Endothelial cell (in vitro differentiated cells): ENCODE measurements at regions not wholly inside any gene's neighbourhood (a gene's known extent, or its start where the extent isn't known, plus 50 kb on each side); places are given as distances from the start of the nearest gene placed in this dataset.

ENCODE experiments used
- DNase-seq: peaks from one replicate; pipeline ENCODE4 v3.0.0; 2021; ENCODE audit warnings: low spot score
- H3K27ac Mint-ChIP-seq: one replicate; pipeline ENCODE4 v1.8.0; 2021; ENCODE audit warnings: mixed read lengths, inconsistent platforms; ENCODE audit not compliant: unreplicated experiment
- H3K27me3 Mint-ChIP-seq: one replicate; pipeline ENCODE4 v1.8.0; 2021; ENCODE audit warnings: mild to moderate bottlenecking, moderate library complexity, mixed read lengths, inconsistent platforms; ENCODE audit not compliant: unreplicated experiment
- H3K36me3 Mint-ChIP-seq: one replicate; pipeline ENCODE4 v1.8.0; 2021; ENCODE audit warnings: mild to moderate bottlenecking, low read depth, mixed read lengths, inconsistent platforms; ENCODE audit not compliant: unreplicated experiment
- H3K4me1 Mint-ChIP-seq: one replicate; pipeline ENCODE4 v1.8.0; 2021; ENCODE audit warnings: mild to moderate bottlenecking, mixed read lengths, inconsistent platforms; ENCODE audit not compliant: unreplicated experiment
- H3K4me3 Mint-ChIP-seq: one replicate; pipeline ENCODE4 v1.8.0; 2021; ENCODE audit warnings: mild to moderate bottlenecking, mixed read lengths, inconsistent platforms; ENCODE audit not compliant: unreplicated experiment
- H3K9me3 Mint-ChIP-seq: one replicate; pipeline ENCODE4 v1.8.0; 2021; ENCODE audit warnings: mixed read lengths, inconsistent platforms; ENCODE audit not compliant: unreplicated experiment
- CTCF ChIP-seq: fragments of 200-600 bp; sonication (generic); IDR thresholded peaks from one replicate; pipeline ENCODE4 v1.5.0; 2021; ENCODE audit warnings: antibody characterized with exemption; ENCODE audit not compliant: unreplicated experiment

GRCh38 chr3:68648494-68648893 is 283.9 kb downstream of the TAFA4 start:
- TF ChIP-seq CTCF = no peak
- no peak overlapping the region for H3K4me3 Mint-ChIP-seq
- no peaks in the 10 kb centered on the region for H3K36me3 Mint-ChIP-seq
- DNase-seq = no peak
- no peaks in the 10 kb centered on the region for H3K9me3 Mint-ChIP-seq
- H3K27me3 Mint-ChIP-seq = no peaks in the 10 kb centered on the region
- no peak overlapping the region for H3K27ac Mint-ChIP-seq
- no peaks in the 10 kb centered on the region for H3K4me1 Mint-ChIP-seq

GRCh38 chr3:68631850-68632545 is 300.3 kb downstream of the TAFA4 start:
- Mint-ChIP-seq H3K27ac (no peak overlapping the region), H3K36me3 (no peaks in the 10 kb centered on the region), H3K27me3 (peaks cover 3% of the 10 kb centered on the region), H3K4me1 (no peaks in the 10 kb centered on the region), H3K4me3 (no peak overlapping the region), H3K9me3 (no peaks in the 10 kb centered on the region)
- no peak for TF ChIP-seq CTCF
- DNase-seq = no peak

- no peaks in the 10 kb centered on the region for H3K27me3 Mint-ChIP-seq
- H3K4me3 Mint-ChIP-seq = no peak overlapping the region
- no peak for DNase-seq
- TF ChIP-seq CTCF = no peak
- no peaks in the 10 kb centered on the region for H3K4me1 Mint-ChIP-seq
- H3K9me3 Mint-ChIP-seq = no peaks in the 10 kb centered on the region
- H3K27ac Mint-ChIP-seq = no peak overlapping the region
- no peaks in the 10 kb centered on the region for H3K36me3 Mint-ChIP-seq
These were observed 312.1 kb downstream of the TAFA4 start for GRCh38 chr3:68620211-68620610.

GRCh38 chr3:68614087-68614486 is 318.3 kb downstream of the TAFA4 start:
- H3K27ac Mint-ChIP-seq = no peak overlapping the region
- DNase-seq = no peak
- no peaks in the 10 kb centered on the region for H3K4me1 Mint-ChIP-seq
- H3K4me3 Mint-ChIP-seq = no peak overlapping the region
- H3K9me3 Mint-ChIP-seq = no peaks in the 10 kb centered on the region
- H3K36me3 Mint-ChIP-seq = peaks cover 2% of the 10 kb centered on the region
- peaks cover 2% of the 10 kb centered on the region for H3K27me3 Mint-ChIP-seq
- TF ChIP-seq CTCF = no peak

- no peaks in the 10 kb centered on the region for H3K36me3 Mint-ChIP-seq
- no peaks in the 10 kb centered on the region for H3K9me3 Mint-ChIP-seq
- no peak overlapping the region for H3K4me3 Mint-ChIP-seq
- no peak for DNase-seq
- H3K27ac Mint-ChIP-seq = no peak overlapping the region
- TF ChIP-seq CTCF = no peak
- no peaks in the 10 kb centered on the region for H3K27me3 Mint-ChIP-seq
- H3K4me1 Mint-ChIP-seq = no peaks in the 10 kb centered on the region
These were observed 361.0 kb downstream of the TAFA4 start for GRCh38 chr3:68571321-68571720.
